ENCODE measurements at regions not wholly inside any gene's neighbourhood (a gene's known extent, or its start where the extent isn't known, plus 50 kb on each side); places are given as distances from the start of the nearest gene placed in this dataset.

DNA sequence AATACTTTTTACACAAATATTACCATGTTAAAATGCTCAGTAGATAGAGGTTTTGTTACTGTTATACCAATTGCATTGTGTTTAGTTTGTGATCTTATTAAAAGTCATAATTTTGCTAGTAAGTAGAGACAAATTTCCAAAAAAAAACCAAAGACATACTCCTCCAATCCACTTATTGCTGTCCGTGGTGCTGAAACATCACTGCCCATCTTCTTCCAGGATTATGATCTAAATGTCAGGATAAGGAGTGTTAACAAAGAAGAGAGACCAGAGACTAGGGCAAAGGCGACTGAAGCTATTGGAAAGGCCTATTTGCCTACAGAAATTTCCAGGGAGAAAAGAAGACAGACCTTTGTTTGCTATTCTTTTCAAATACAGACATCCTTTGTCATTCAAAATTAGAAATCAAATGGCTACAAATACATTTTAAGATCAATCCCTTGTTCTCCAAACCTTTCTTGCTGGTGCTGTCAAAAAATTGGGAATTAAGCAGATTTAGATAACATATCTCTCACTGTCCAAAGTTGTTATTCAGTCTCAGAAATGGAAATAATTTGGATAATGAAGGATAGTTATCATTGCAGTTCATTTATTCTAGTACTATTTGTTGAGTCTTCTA lies 199.7 kb downstream of the C11orf91 start:
- Histone ChIP-seq H3K4me1 (no peaks in the 10 kb centered on the region), H3K27ac (no peak overlapping the region), H3K36me3 (no peaks in the 10 kb centered on the region), H3K9me3 (no peaks in the 10 kb centered on the region), H3K4me3 (no peak overlapping the region), H3K27me3 (peaks cover 0 to 2% (median 0%) of the 10 kb centered on the region in 3 donors)
- intact Hi-C loops (cut with DNase I; ENCODE audit: low total_unique reads) = no loop called here
- no peak for TF ChIP-seq POLR2A (IDR thresholded peaks at IDR 0.05)
- TF ChIP-seq, protein P1, sequence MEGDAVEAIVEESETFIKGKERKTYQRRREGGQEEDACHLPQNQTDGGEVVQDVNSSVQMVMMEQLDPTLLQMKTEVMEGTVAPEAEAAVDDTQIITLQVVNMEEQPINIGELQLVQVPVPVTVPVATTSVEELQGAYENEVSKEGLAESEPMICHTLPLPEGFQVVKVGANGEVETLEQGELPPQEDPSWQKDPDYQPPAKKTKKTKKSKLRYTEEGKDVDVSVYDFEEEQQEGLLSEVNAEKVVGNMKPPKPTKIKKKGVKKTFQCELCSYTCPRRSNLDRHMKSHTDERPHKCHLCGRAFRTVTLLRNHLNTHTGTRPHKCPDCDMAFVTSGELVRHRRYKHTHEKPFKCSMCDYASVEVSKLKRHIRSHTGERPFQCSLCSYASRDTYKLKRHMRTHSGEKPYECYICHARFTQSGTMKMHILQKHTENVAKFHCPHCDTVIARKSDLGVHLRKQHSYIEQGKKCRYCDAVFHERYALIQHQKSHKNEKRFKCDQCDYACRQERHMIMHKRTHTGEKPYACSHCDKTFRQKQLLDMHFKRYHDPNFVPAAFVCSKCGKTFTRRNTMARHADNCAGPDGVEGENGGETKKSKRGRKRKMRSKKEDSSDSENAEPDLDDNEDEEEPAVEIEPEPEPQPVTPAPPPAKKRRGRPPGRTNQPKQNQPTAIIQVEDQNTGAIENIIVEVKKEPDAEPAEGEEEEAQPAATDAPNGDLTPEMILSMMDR (IDR thresholded peaks at IDR 0.05) = no peak
- no peak for TF ChIP-seq POLR2AphosphoS5 (IDR thresholded peaks at IDR 0.05)
- no peak for TF ChIP-seq EP300 (IDR thresholded peaks at IDR 0.05)
- 10 to 18% (median 15%) methylated on average over 2 of the region's 2 CpGs for WGBS, 5 donors
- DNase-seq = peak in 1 of 2 donors; percentile 60

DNA sequence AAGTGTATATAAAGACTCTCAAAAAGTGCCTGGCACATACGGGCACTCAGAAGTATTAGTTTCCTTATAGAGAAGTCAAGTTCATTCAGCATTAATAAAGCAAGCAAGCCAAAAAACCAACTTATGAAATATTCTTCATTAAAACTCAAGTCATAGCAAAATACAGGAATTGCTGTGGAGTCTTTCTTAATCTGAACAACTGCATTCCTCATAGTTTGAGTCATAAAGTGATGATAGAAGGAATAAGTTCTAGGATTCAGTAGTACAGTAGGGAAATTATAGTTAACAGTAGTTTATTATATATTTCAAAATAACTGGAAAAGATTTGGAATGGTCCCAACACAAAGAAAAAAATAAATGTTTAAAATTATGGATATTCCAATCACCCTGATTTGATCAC lies 200.3 kb downstream of the C11orf91 start:
- H3K4me1 ChIP-seq = no peaks in the 10 kb centered on the region
- intact Hi-C loops (cut with DNase I; ENCODE audit: low total_unique reads) = no loop called here
- TF ChIP-seq EP300 (IDR thresholded peaks at IDR 0.05) = no peak
- no peak for TF ChIP-seq POLR2A (IDR thresholded peaks at IDR 0.05)
- no peak for TF ChIP-seq POLR2AphosphoS5 (IDR thresholded peaks at IDR 0.05)
- TF ChIP-seq, protein P1 (IDR thresholded peaks at IDR 0.05) = no peak
- no peak overlapping the region for H3K27ac ChIP-seq
- 82 to 95% (median 88%) methylated on average over 1 of the region's 1 CpG for WGBS, 5 donors
- no peak for DNase-seq
- H3K27me3 ChIP-seq = peaks cover 0 to 4% (median 0%) of the 10 kb centered on the region in 3 donors
- no peak overlapping the region for H3K4me3 ChIP-seq
- no peaks in the 10 kb centered on the region for H3K36me3 ChIP-seq
- H3K9me3 ChIP-seq = no peaks in the 10 kb centered on the region

DNA sequence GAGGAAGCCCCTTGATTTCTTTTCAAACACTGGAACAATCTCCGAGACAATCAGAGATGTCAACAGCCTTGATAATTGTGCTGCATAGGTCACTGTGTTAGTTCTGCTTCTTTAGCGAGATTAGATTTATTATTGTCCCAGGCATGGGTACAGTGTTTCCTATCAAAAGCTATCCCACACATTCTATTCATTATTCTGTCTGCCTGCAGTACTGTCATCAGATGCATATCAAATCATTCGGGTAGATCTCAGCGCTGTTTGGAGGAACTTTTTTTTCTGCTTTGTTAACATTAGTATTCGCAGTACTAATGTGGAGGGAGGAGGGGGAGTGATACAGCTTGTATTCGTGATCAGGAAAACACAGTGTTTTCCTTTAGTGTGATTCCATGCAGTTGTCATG lies 208.0 kb downstream of the C11orf91 start:
- Histone ChIP-seq H3K4me1 (no peaks in the 10 kb centered on the region), H3K9me3 (peaks cover 0 to 7% (median 3%) of the 10 kb centered on the region in 4 donors), H3K4me3 (no peak overlapping the region), H3K27ac (no peak overlapping the region), H3K27me3 (peaks cover 0 to 21% (median 12%) of the 10 kb centered on the region in 3 donors), H3K36me3 (no peaks in the 10 kb centered on the region)
- intact Hi-C loops (cut with DNase I; ENCODE audit: low total_unique reads) = no loop called here
- 43 to 56% (median 53%) methylated on average over 6 of the region's 6 CpGs for WGBS, 5 donors
- TF ChIP-seq POLR2A (IDR thresholded peaks at IDR 0.05) = no peak
- TF ChIP-seq, protein P1 (IDR thresholded peaks at IDR 0.05) = no peak
- no peak for TF ChIP-seq EP300 (IDR thresholded peaks at IDR 0.05)
- TF ChIP-seq POLR2AphosphoS5 (IDR thresholded peaks at IDR 0.05) = no peak
- DNase-seq = no peak

DNA sequence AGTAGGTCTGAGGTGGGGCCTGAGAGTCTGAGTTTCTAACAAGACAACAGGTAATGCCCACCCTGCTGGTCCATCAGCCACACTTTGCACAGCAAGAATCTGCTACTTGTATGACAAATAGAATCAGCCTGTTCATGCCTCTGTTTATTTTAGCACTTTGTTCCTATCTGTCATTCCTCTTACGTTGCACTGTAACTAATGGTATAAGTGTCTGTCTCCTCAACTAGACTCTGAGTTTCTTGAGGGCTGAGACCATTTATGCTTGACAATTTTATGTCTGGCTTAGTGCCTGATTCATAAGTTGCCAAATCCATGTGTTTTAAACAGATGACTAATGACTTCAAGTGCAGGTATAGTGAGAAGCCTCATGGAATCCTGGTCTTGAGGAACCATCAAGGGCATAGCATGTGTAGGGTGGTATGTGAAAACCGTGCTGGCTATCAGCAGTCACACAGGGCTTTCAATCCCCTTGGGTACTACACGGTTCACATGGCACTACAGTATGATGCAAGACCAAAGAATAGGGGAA lies 209.7 kb downstream of the C11orf91 start:
- H3K4me3 ChIP-seq = no peak overlapping the region
- peaks cover 0 to 7% (median 3%) of the 10 kb centered on the region in 4 donors for H3K9me3 ChIP-seq
- TF ChIP-seq, protein P1 (IDR thresholded peaks at IDR 0.05) = no peak
- TF ChIP-seq POLR2A (IDR thresholded peaks at IDR 0.05) (no peak), EP300 (IDR thresholded peaks at IDR 0.05) (no peak), POLR2AphosphoS5 (IDR thresholded peaks at IDR 0.05) (no peak)
- intact Hi-C loops (cut with DNase I; ENCODE audit: low total_unique reads) = no loop called here
- WGBS, 5 donors = 41 to 55% (median 47%) methylated on average over 3 of the region's 3 CpGs
- no peak overlapping the region for H3K27ac ChIP-seq
- no peak for DNase-seq
- no peaks in the 10 kb centered on the region for H3K36me3 ChIP-seq
- H3K27me3 ChIP-seq = peaks cover 0 to 18% (median 12%) of the 10 kb centered on the region in 3 donors
- H3K4me1 ChIP-seq = no peaks in the 10 kb centered on the region
